ENCODE measurements at regions not wholly inside any gene's neighbourhood (a gene's known extent, or its start where the extent isn't known, plus 50 kb on each side); places are given as distances from the start of the nearest gene placed in this dataset.

GRCh38 chr17:81345228-81346089 lies 49.8 kb upstream of the BAHCC1 start:
- TF ChIP-seq GLIS3 (CRISPR knock-in tag; IDR thresholded peaks at IDR 0.05) (no peak), ZFP30 (CRISPR knock-in tag; IDR thresholded peaks at IDR 0.05) (no peak), CSDC2 (CRISPR knock-in tag; IDR thresholded peaks at IDR 0.05) (no peak), ZNF565 (CRISPR knock-in tag; conservative IDR thresholded peaks at IDR 0.05; ENCODE audit: low read depth) (no peak), ESRRG (CRISPR knock-in tag; IDR thresholded peaks at IDR 0.05) (no peak), TSHZ2 (CRISPR knock-in tag; IDR thresholded peaks at IDR 0.05) (no peak), TCF4 (CRISPR knock-in tag; IDR thresholded peaks at IDR 0.05; ENCODE audit: borderline replicate concordance) (no peak), CSRNP3 (CRISPR knock-in tag; IDR thresholded peaks at IDR 0.05) (no peak), ZNF70 (CRISPR knock-in tag; IDR thresholded peaks at IDR 0.05) (peak; percentile 41; the same call in 1 of the 2 replicates), ZFP3 (CRISPR knock-in tag; IDR thresholded peaks at IDR 0.05) (0 out of 2 replicates have a peak, but pooled peaks have one; percentile 59), OSR1 (CRISPR knock-in tag; IDR thresholded peaks at IDR 0.05) (no peak), CREB5 (CRISPR knock-in tag; IDR thresholded peaks at IDR 0.05; ENCODE audit: low read depth) (no peak), PATZ1 (CRISPR knock-in tag; IDR thresholded peaks at IDR 0.05; ENCODE audit: borderline replicate concordance) (no peak)
- peak; percentile 72 for ATAC-seq
